ENCODE measurements at regions not wholly inside any gene's neighbourhood (a gene's known extent, or its start where the extent isn't known, plus 50 kb on each side); places are given as distances from the start of the nearest gene placed in this dataset.

GRCh38 chr3:194775266-194775665 lies 89.6 kb downstream of the FAM43A start:
- Histone ChIP-seq H3K27me3 (ENCODE audit: insufficient read depth, low read length) (peaks cover 3% of the 10 kb centered on the region), H3K27ac (ENCODE audit: low read depth, low read length) (no peak overlapping the region), H3K4me2 (ENCODE audit: insufficient read depth, low read length) (no peak overlapping the region), H2AFZ (ENCODE audit: low read length) (no peak overlapping the region), H3K9me3 (ENCODE audit: low read depth, low read length) (no peaks in the 10 kb centered on the region), H4K20me1 (ENCODE audit: insufficient read depth, low read length) (no peaks in the 10 kb centered on the region), H3K36me3 (ENCODE audit: insufficient read depth, low read length) (no peaks in the 10 kb centered on the region), H3K4me3 (ENCODE audit: insufficient read depth, low read length) (no peak overlapping the region), H3K79me2 (ENCODE audit: insufficient read depth, low read length) (no peaks in the 10 kb centered on the region), H3K4me1 (ENCODE audit: insufficient read depth, low read length) (peaks cover 21% of the 10 kb centered on the region)
- DNase-seq (ENCODE audit: insufficient read length, low spot score, missing footprints): no peak
- TF ChIP-seq CTCF (IDR thresholded peaks at IDR 0.05; ENCODE audit: extremely low read depth, low read depth, low read length): no peak

- H3K4me2 ChIP-seq (ENCODE audit: insufficient read depth, low read length): no peak overlapping the region
- no peaks in the 10 kb centered on the region for H3K9me3 ChIP-seq (ENCODE audit: low read depth, low read length)
- no peak for DNase-seq (ENCODE audit: insufficient read length, low spot score, missing footprints)
- H3K27ac ChIP-seq (ENCODE audit: low read depth, low read length): no peak overlapping the region
- H3K4me3 ChIP-seq (ENCODE audit: insufficient read depth, low read length): no peak overlapping the region
- peaks cover 3% of the 10 kb centered on the region for H3K27me3 ChIP-seq (ENCODE audit: insufficient read depth, low read length)
- no peaks in the 10 kb centered on the region for H3K79me2 ChIP-seq (ENCODE audit: insufficient read depth, low read length)
- no peak overlapping the region for H2AFZ ChIP-seq (ENCODE audit: low read length)
- H4K20me1 ChIP-seq (ENCODE audit: insufficient read depth, low read length): no peaks in the 10 kb centered on the region
- H3K4me1 ChIP-seq (ENCODE audit: insufficient read depth, low read length): peaks cover 21% of the 10 kb centered on the region
- TF ChIP-seq CTCF (IDR thresholded peaks at IDR 0.05; ENCODE audit: extremely low read depth, low read depth, low read length): no peak
- H3K36me3 ChIP-seq (ENCODE audit: insufficient read depth, low read length): no peaks in the 10 kb centered on the region
Observed at GRCh38 chr3:194775731-194776130, 90.0 kb downstream of the FAM43A start.

GRCh38 chr3:194777729-194778128 lies 92.0 kb downstream of the FAM43A start:
- no peaks in the 10 kb centered on the region for H3K36me3 ChIP-seq (ENCODE audit: insufficient read depth, low read length)
- H2AFZ ChIP-seq (ENCODE audit: low read length): no peak overlapping the region
- DNase-seq (ENCODE audit: insufficient read length, low spot score, missing footprints): no peak
- H3K27ac ChIP-seq (ENCODE audit: low read depth, low read length): no peak overlapping the region
- TF ChIP-seq CTCF (IDR thresholded peaks at IDR 0.05; ENCODE audit: extremely low read depth, low read depth, low read length): no peak
- peaks cover 27% of the 10 kb centered on the region for H3K4me1 ChIP-seq (ENCODE audit: insufficient read depth, low read length)
- H3K9me3 ChIP-seq (ENCODE audit: low read depth, low read length): no peaks in the 10 kb centered on the region
- no peaks in the 10 kb centered on the region for H3K79me2 ChIP-seq (ENCODE audit: insufficient read depth, low read length)
- peaks cover 3% of the 10 kb centered on the region for H3K27me3 ChIP-seq (ENCODE audit: insufficient read depth, low read length)
- H3K4me2 ChIP-seq (ENCODE audit: insufficient read depth, low read length): no peak overlapping the region
- no peak overlapping the region for H3K4me3 ChIP-seq (ENCODE audit: insufficient read depth, low read length)
- no peaks in the 10 kb centered on the region for H4K20me1 ChIP-seq (ENCODE audit: insufficient read depth, low read length)

GRCh38 chr3:194779729-194780224 lies 94.1 kb downstream of the FAM43A start:
- DNase-seq (ENCODE audit: insufficient read length, low spot score, missing footprints): peak; percentile 49
- Histone ChIP-seq H3K79me2 (ENCODE audit: insufficient read depth, low read length) (no peaks in the 10 kb centered on the region), H3K27ac (ENCODE audit: low read depth, low read length) (no peak overlapping the region), H3K9me3 (ENCODE audit: low read depth, low read length) (no peaks in the 10 kb centered on the region), H3K4me2 (ENCODE audit: insufficient read depth, low read length) (peak overlapping the region; percentile 16), H3K27me3 (ENCODE audit: insufficient read depth, low read length) (peaks cover 3% of the 10 kb centered on the region), H3K36me3 (ENCODE audit: insufficient read depth, low read length) (no peaks in the 10 kb centered on the region), H3K4me3 (ENCODE audit: insufficient read depth, low read length) (no peak overlapping the region), H3K4me1 (ENCODE audit: insufficient read depth, low read length) (peaks cover 28% of the 10 kb centered on the region), H2AFZ (ENCODE audit: low read length) (peak overlapping the region; percentile 48), H4K20me1 (ENCODE audit: insufficient read depth, low read length) (no peaks in the 10 kb centered on the region)
- no peak for TF ChIP-seq CTCF (IDR thresholded peaks at IDR 0.05; ENCODE audit: extremely low read depth, low read depth, low read length)
